BJ (cell line): ENCODE measurements at regions not wholly inside any gene's neighbourhood (a gene's known extent, or its start where the extent isn't known, plus 50 kb on each side); places are given as distances from the start of the nearest gene placed in this dataset.

Experiments
- CTCF ChIA-PET: fragments of 350-600 bp; formaldehyde crosslinking; extraction: SDS; loops from one replicate; lab custom pipeline; 2021; ENCODE audit warnings: antibody characterized with exemption, inconsistent platforms; lab: Yijun Ruan, JAX
- POLR2A ChIA-PET: fragments of 300-600 bp; sonication (Branson Sonifier 250); formaldehyde crosslinking; extraction: SDS; loops from one replicate; lab custom pipeline; 2021; ENCODE audit warnings: antibody characterized with exemption; lab: Charles Lee
- DNase-seq: peaks from one replicate; pipeline ENCODE4 v3.0.0-alpha.2; 2011; ENCODE audit warnings: low read depth
- H3K27me3 ChIP-seq: 2 replicates; pipeline ENCODE4 v1.6.0; 2011; ENCODE audit warnings: low read length; ENCODE audit not compliant: control insufficient read depth, insufficient read depth
- H3K36me3 ChIP-seq: 2 replicates; pipeline ENCODE4 v1.5.1; 2011; ENCODE audit warnings: low read length; ENCODE audit not compliant: control insufficient read depth, insufficient read depth
- H3K4me3 ChIP-seq: 2 replicates; pipeline ENCODE4 v1.5.1; 2011; ENCODE audit warnings: low read depth, mild to moderate bottlenecking, control low read depth, low read length
- TF ChIP-seq, protein P1 (sequence below): IDR thresholded peaks from 2 replicates; pipeline ENCODE4 v1.5.1; 2011; ENCODE audit warnings: low read depth, mild to moderate bottlenecking, control low read depth, inconsistent platforms, low read length, moderate library complexity; ENCODE audit not compliant: insufficient read depth

DNA sequence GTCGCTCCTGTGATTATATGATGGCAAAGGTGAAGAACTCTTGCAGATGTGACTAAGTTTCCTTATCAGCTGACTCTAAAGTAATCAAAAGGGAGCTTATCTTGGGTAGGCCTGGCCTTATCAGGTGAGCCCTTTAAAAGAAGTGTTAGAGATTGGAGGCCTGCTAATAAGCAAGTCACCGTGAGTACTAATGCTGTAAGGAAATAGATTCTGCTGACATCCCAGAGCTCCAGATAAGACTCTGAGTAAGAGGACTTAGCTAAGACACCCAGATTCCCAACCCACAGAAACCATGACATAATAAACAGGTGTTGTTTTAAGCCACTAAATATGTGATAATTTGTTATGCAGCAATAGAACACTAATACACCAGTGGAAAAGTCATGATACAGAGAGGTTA, 99.9 kb upstream of the FAM20A start:
- Histone ChIP-seq H3K4me3 (no peak overlapping the region), H3K27me3 (no peaks in the 10 kb centered on the region), H3K36me3 (no peaks in the 10 kb centered on the region)
- DNase-seq, result no peak
- POLR2A ChIA-PET, result no interaction called here
- TF ChIP-seq, protein P1, sequence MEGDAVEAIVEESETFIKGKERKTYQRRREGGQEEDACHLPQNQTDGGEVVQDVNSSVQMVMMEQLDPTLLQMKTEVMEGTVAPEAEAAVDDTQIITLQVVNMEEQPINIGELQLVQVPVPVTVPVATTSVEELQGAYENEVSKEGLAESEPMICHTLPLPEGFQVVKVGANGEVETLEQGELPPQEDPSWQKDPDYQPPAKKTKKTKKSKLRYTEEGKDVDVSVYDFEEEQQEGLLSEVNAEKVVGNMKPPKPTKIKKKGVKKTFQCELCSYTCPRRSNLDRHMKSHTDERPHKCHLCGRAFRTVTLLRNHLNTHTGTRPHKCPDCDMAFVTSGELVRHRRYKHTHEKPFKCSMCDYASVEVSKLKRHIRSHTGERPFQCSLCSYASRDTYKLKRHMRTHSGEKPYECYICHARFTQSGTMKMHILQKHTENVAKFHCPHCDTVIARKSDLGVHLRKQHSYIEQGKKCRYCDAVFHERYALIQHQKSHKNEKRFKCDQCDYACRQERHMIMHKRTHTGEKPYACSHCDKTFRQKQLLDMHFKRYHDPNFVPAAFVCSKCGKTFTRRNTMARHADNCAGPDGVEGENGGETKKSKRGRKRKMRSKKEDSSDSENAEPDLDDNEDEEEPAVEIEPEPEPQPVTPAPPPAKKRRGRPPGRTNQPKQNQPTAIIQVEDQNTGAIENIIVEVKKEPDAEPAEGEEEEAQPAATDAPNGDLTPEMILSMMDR, result no peak
- CTCF ChIA-PET, result interaction anchor here (1.2 to 1.7 kb wide), 3 partner anchors 24 to 167 kb away, joined by 3 to 5 read pairs (median 4); no protein-coding TSS in a partner anchor

DNA sequence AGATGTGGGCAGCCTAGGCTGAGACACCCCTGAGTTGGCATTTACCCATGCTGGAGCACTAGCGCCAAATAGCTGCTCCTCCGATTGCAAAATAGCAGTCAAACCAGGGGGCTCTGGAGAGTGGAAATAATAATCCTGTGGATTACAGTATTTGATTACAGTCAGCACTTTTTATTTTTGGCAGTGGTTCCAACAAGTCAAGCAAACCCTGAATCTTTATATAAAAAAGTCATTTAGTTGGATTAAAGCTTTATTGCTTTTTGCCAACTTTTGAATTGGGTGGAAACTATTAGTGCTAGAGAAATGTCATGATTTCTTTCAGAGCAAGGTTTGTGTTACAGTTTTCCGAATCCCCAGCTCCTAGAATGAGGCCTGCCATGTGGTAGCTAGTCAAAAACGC, 99.3 kb upstream of the FAM20A start:
- H3K4me3 ChIP-seq, result no peak overlapping the region
- POLR2A ChIA-PET, result no interaction called here
- CTCF ChIA-PET, result interaction anchor here (0.7 to 1.7 kb wide), 3 partner anchors 25 to 124 kb away, joined by 3 to 5 read pairs (median 3); no protein-coding TSS in a partner anchor
- TF ChIP-seq, protein P1, result no peak
- no peaks in the 10 kb centered on the region for H3K36me3 ChIP-seq
- no peaks in the 10 kb centered on the region for H3K27me3 ChIP-seq
- no peak for DNase-seq

DNA sequence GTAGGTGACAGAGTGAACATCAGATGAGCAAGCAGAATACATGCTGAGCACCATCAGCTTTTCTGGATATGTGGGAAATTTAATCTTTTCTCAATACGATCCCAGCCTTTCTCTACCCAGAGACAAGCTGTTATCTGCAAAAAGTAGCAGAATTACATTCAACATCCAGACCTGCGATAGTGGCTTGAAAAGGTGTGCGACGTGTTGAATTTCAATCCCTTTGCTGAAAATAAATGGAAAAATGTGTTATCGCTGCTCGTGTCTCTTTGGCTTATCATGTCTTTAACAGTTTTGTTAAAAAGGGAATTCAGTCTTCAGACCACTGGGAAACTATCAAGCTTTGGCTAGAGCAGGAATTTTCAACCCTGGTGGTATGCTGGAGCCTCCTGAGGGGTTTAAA, 98.8 kb upstream of the FAM20A start:
- H3K4me3 ChIP-seq, result no peak overlapping the region
- no peaks in the 10 kb centered on the region for H3K36me3 ChIP-seq
- DNase-seq, result no peak
- H3K27me3 ChIP-seq, result no peaks in the 10 kb centered on the region
- CTCF ChIA-PET, result interaction anchor here (0.7 to 1.7 kb wide), 2 partner anchors 25 to 123 kb away, joined by 3 read pairs; no protein-coding TSS in a partner anchor
- POLR2A ChIA-PET, result no interaction called here
- TF ChIP-seq, protein P1, result no peak

- H3K4me3 ChIP-seq, result no peak overlapping the region
- H3K27me3 ChIP-seq, result no peaks in the 10 kb centered on the region
- CTCF ChIA-PET, result no interaction called here
- H3K36me3 ChIP-seq, result no peaks in the 10 kb centered on the region
- TF ChIP-seq, protein P1, result no peak
- no peak for DNase-seq
- POLR2A ChIA-PET, result no interaction called here
These were observed 97.6 kb upstream of the FAM20A start for GRCh38 chr17:68698746-68699145.

DNA sequence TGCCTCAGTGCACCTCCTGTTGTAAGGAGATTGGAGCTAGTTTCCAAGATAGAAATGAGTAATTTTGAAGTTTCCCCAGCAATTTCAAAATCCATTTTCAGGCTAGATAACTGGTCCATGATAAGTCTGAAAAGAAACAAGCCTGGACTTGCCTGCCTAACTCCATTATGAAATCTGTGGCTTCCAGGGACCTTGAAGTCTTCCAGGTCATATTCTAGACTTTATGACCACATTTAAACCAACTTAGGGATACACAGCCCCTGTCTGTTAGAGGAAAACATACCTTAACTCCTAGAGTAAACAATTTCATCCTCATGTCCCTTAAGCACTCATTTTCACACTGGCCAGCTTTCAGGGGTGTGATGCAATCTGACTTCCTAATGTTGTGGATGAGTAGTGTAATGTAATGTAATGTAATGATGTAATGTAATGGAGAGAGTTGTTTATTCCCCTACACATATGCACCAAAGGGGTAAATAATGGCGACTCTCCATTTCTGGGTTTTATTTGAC, 96.7 kb upstream of the FAM20A start:
- H3K36me3 ChIP-seq, result no peaks in the 10 kb centered on the region
- TF ChIP-seq, protein P1, result no peak
- CTCF ChIA-PET, result interaction anchor here (0.7 to 1.2 kb wide), 2 partner anchors 10 to 323 kb away, joined by 4 read pairs; no protein-coding TSS in a partner anchor
- POLR2A ChIA-PET, result no interaction called here
- peak; percentile 49 for DNase-seq
- H3K4me3 ChIP-seq, result no peak overlapping the region
- H3K27me3 ChIP-seq, result no peaks in the 10 kb centered on the region
